ENCODE measurements at regions not wholly inside any gene's neighbourhood (a gene's known extent, or its start where the extent isn't known, plus 50 kb on each side); places are given as distances from the start of the nearest gene placed in this dataset.

GRCh38 chr2:190783513-190784263, 96.9 kb upstream of the GLS start:
- intact Hi-C loops (cut with micrococcal nuclease): loop anchor here (5.0 kb wide), 4 partner anchors 164 to 374 kb away; no protein-coding TSS in a partner anchor

GRCh38 chr2:190785334-190785733, 95.3 kb upstream of the GLS start:
- intact Hi-C loops (cut with micrococcal nuclease): no loop called here

GRCh38 chr2:190786404-190787166, 94.0 kb upstream of the GLS start:
- intact Hi-C loops (cut with micrococcal nuclease): no loop called here

- intact Hi-C loops (cut with micrococcal nuclease): no loop called here
Measured at GRCh38 chr2:190787743-190788235, 92.8 kb upstream of the GLS start.

- intact Hi-C loops (cut with micrococcal nuclease): no loop called here
Measured at GRCh38 chr2:190789074-190790004, 91.3 kb upstream of the GLS start.

- intact Hi-C loops (cut with micrococcal nuclease): no loop called here
Measured at GRCh38 chr2:190791347-190791975, 89.2 kb upstream of the GLS start.

GRCh38 chr2:190791976-190792575, 88.5 kb upstream of the GLS start:
- intact Hi-C loops (cut with micrococcal nuclease): no loop called here

- intact Hi-C loops (cut with micrococcal nuclease): no loop called here
Measured at GRCh38 chr2:190792956-190793888, 87.4 kb upstream of the GLS start.

- intact Hi-C loops (cut with micrococcal nuclease): no loop called here
Measured at GRCh38 chr2:190794377-190794776, 86.2 kb upstream of the GLS start.

- intact Hi-C loops (cut with micrococcal nuclease): no loop called here
Measured at GRCh38 chr2:190794790-190795189, 85.8 kb upstream of the GLS start.

GRCh38 chr2:190795686-190796085, 84.9 kb upstream of the GLS start:
- intact Hi-C loops (cut with micrococcal nuclease): no loop called here

GRCh38 chr2:190799999-190800398, 80.6 kb upstream of the GLS start:
- intact Hi-C loops (cut with micrococcal nuclease): no loop called here

GRCh38 chr2:190800528-190800927, 80.1 kb upstream of the GLS start:
- intact Hi-C loops (cut with micrococcal nuclease): no loop called here

- intact Hi-C loops (cut with micrococcal nuclease): no loop called here
Measured at GRCh38 chr2:190802129-190802528, 78.5 kb upstream of the GLS start.

GRCh38 chr2:190802626-190803209, 77.9 kb upstream of the GLS start:
- intact Hi-C loops (cut with micrococcal nuclease): no loop called here

GRCh38 chr2:190804182-190804795, 76.3 kb upstream of the GLS start:
- intact Hi-C loops (cut with micrococcal nuclease): loop anchor here (1.0 to 2.0 kb wide), 2 partner anchors 421 to 715 kb away; no protein-coding TSS in a partner anchor

GRCh38 chr2:190805126-190805525, 75.5 kb upstream of the GLS start:
- intact Hi-C loops (cut with micrococcal nuclease): loop anchor here (2.0 kb wide), 1 partner anchor 716 kb away; no protein-coding TSS in a partner anchor

- intact Hi-C loops (cut with micrococcal nuclease): loop anchor here (2.0 kb wide), 1 partner anchor 717 kb away; no protein-coding TSS in a partner anchor
Measured at GRCh38 chr2:190805843-190806242, 74.8 kb upstream of the GLS start.
